ENCODE measurements at regions not wholly inside any gene's neighbourhood (a gene's known extent, or its start where the extent isn't known, plus 50 kb on each side); places are given as distances from the start of the nearest gene placed in this dataset.

- Histone ChIP-seq H3K36me3 (no peaks in the 10 kb centered on the region), H3K4me1 (no peaks in the 10 kb centered on the region), H3K4me3 (no peak overlapping the region), H3K27ac (no peak overlapping the region), H3K27me3 (no peaks in the 10 kb centered on the region), H3K9me3 (no peaks in the 10 kb centered on the region)
- in situ Hi-C loops (cut with MboI; ENCODE audit: low pct_ligation_motif_present in 1 of 4, low pct_unique_long_range_greater_than_20kb in 1 of 4, low sequenced_read_pairs in 3 of 4) (no loop called here), intact Hi-C loops (cut with DNase I; ENCODE audit: low total_unique reads) (no loop called here)
- 79% methylated on average over 1 of the region's 1 CpG; no CpG with 5 or more reads in 1 of the 2 donors for WGBS, 2 donors (ENCODE audit: low coverage in 1 of 2)
- TF ChIP-seq POLR2A (IDR thresholded peaks at IDR 0.05) (no peak), CTCF (IDR thresholded peaks at IDR 0.05) (no peak), POLR2AphosphoS5 (IDR thresholded peaks at IDR 0.05) (no peak), EP300 (IDR thresholded peaks at IDR 0.05; ENCODE audit: low read depth) (no peak)
- DNase-seq, result no peak
These were observed 253.4 kb downstream of the SOD2 start for GRCh38 chr6:159439651-159440050.

GRCh38 chr6:159438106-159438505 lies 254.9 kb downstream of the SOD2 start:
- WGBS, 2 donors (ENCODE audit: low coverage in 1 of 2), result 72 to 100% methylated on average over 1 to 2 of the region's 2 CpGs
- TF ChIP-seq POLR2AphosphoS5 (IDR thresholded peaks at IDR 0.05) (no peak), EP300 (IDR thresholded peaks at IDR 0.05; ENCODE audit: low read depth) (no peak), CTCF (IDR thresholded peaks at IDR 0.05) (no peak), POLR2A (IDR thresholded peaks at IDR 0.05) (no peak)

GRCh38 chr6:159436581-159436980 lies 256.5 kb downstream of the SOD2 start:
- no peak for DNase-seq
- Histone ChIP-seq H3K36me3 (no peaks in the 10 kb centered on the region), H3K4me3 (no peak overlapping the region), H3K4me1 (no peaks in the 10 kb centered on the region), H3K27ac (no peak overlapping the region), H3K27me3 (no peaks in the 10 kb centered on the region), H3K9me3 (peaks cover 9 to 20% of the 10 kb centered on the region in 2 donors)
- in situ Hi-C loops (cut with MboI; ENCODE audit: low pct_ligation_motif_present in 1 of 4, low pct_unique_long_range_greater_than_20kb in 1 of 4, low sequenced_read_pairs in 3 of 4), result no loop called here
- 76 to 90% methylated on average over 4 to 6 of the region's 6 CpGs for WGBS, 2 donors (ENCODE audit: low coverage in 1 of 2)
- intact Hi-C loops (cut with DNase I; ENCODE audit: low total_unique reads), result no loop called here
- TF ChIP-seq POLR2A (IDR thresholded peaks at IDR 0.05) (no peak), CTCF (IDR thresholded peaks at IDR 0.05) (no peak), EP300 (IDR thresholded peaks at IDR 0.05; ENCODE audit: low read depth) (no peak), POLR2AphosphoS5 (IDR thresholded peaks at IDR 0.05) (no peak)

More at GRCh38 chr6:159438106-159438505, 254.9 kb downstream of the SOD2 start:
- in situ Hi-C loops (cut with MboI; ENCODE audit: low pct_ligation_motif_present in 1 of 4, low pct_unique_long_range_greater_than_20kb in 1 of 4, low sequenced_read_pairs in 3 of 4), result no loop called here
- no peak for DNase-seq
- H3K27ac ChIP-seq, result no peak overlapping the region
- H3K4me3 ChIP-seq, result no peak overlapping the region
- intact Hi-C loops (cut with DNase I; ENCODE audit: low total_unique reads), result no loop called here
- H3K27me3 ChIP-seq, result no peaks in the 10 kb centered on the region
- H3K4me1 ChIP-seq, result no peaks in the 10 kb centered on the region
- H3K36me3 ChIP-seq, result no peaks in the 10 kb centered on the region
- peaks cover 9 to 14% of the 10 kb centered on the region in 2 donors for H3K9me3 ChIP-seq

GRCh38 chr6:159435701-159436100 lies 257.3 kb downstream of the SOD2 start:
- Histone ChIP-seq H3K27ac (no peak overlapping the region), H3K4me1 (no peaks in the 10 kb centered on the region), H3K4me3 (no peak overlapping the region), H3K36me3 (no peaks in the 10 kb centered on the region), H3K9me3 (peaks cover 9 to 20% of the 10 kb centered on the region in 2 donors), H3K27me3 (no peaks in the 10 kb centered on the region)
- intact Hi-C loops (cut with DNase I; ENCODE audit: low total_unique reads) (no loop called here), in situ Hi-C loops (cut with MboI; ENCODE audit: low pct_ligation_motif_present in 1 of 4, low pct_unique_long_range_greater_than_20kb in 1 of 4, low sequenced_read_pairs in 3 of 4) (no loop called here)
- TF ChIP-seq POLR2AphosphoS5 (IDR thresholded peaks at IDR 0.05) (no peak), CTCF (IDR thresholded peaks at IDR 0.05) (no peak), POLR2A (IDR thresholded peaks at IDR 0.05) (no peak), EP300 (IDR thresholded peaks at IDR 0.05; ENCODE audit: low read depth) (no peak)
- WGBS, 2 donors (ENCODE audit: low coverage in 1 of 2), result 85% methylated on average over 9 of the region's 9 CpGs; no CpG with 5 or more reads in 1 of the 2 donors
- DNase-seq, result no peak

All from transverse colon (tissue), 4 donors.